ENCODE measurements at regions not wholly inside any gene's neighbourhood (a gene's known extent, or its start where the extent isn't known, plus 50 kb on each side); places are given as distances from the start of the nearest gene placed in this dataset.

DNA sequence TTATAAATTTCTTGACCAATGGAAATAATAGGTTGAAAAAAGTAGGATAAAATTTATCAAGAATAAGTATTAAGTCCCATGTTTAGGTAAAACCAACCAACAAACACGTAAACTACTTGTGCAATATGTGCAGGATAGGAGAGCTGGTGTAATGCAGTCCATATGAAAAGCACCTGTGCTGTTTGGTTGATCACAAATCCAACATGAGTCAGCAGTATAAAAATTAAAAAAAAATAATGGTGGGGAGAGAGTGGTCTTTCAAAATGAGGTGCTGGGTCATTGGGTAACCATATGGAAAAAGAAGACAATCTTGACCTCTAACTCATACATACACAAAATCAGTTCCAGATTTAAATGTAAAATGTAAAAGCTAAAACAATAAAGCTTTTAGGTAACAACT, 181.8 kb downstream of the HS3ST3B1 start:
- TF ChIP-seq, protein P1, sequence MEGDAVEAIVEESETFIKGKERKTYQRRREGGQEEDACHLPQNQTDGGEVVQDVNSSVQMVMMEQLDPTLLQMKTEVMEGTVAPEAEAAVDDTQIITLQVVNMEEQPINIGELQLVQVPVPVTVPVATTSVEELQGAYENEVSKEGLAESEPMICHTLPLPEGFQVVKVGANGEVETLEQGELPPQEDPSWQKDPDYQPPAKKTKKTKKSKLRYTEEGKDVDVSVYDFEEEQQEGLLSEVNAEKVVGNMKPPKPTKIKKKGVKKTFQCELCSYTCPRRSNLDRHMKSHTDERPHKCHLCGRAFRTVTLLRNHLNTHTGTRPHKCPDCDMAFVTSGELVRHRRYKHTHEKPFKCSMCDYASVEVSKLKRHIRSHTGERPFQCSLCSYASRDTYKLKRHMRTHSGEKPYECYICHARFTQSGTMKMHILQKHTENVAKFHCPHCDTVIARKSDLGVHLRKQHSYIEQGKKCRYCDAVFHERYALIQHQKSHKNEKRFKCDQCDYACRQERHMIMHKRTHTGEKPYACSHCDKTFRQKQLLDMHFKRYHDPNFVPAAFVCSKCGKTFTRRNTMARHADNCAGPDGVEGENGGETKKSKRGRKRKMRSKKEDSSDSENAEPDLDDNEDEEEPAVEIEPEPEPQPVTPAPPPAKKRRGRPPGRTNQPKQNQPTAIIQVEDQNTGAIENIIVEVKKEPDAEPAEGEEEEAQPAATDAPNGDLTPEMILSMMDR (IDR thresholded peaks at IDR 0.05): no peak
- no peak for TF ChIP-seq POLR2A (IDR thresholded peaks at IDR 0.05)
